Heart left ventricle (tissue), 13 donors: ENCODE measurements at regions not wholly inside any gene's neighbourhood (a gene's known extent, or its start where the extent isn't known, plus 50 kb on each side); places are given as distances from the start of the nearest gene placed in this dataset.

Experiments
- CTCF ChIP-seq, 12 donors: fragments of 200-600 bp; sonication (generic) in 4 of 12; IDR thresholded peaks; one replicate each; pipeline versions ENCODE4 v1.5.0 to v1.8.0; 2018 to 2022; ENCODE audit warnings: antibody characterized with exemption in 12 of 12, mild to moderate bottlenecking in 5 of 12
- POLR2A ChIP-seq, 2 donors: fragments of 450-650 bp; IDR thresholded peaks; one replicate each; pipeline ENCODE4 v1.6.1; 2017; ENCODE audit warnings: antibody characterized with exemption in 2 of 2, mild to moderate bottlenecking in 2 of 2, moderate library complexity in 2 of 2
- donor health status: ischemic (EF 13 %, LVEDD 7.1; RV severe dilation, severe dysfunction).
- donor health status: DM: no; HTN: yes; CAD: no.
- donor health status: DM: no; HTN: no; CAD: no.
- donor health status: ischemic (EF 25% LVEDD 6.9; RV normal size, moderate dysfunction).
- donor health status: ischemic (EF 25% LVEDD 5.7; RV mildly dilated, moderate dysfunction).
- donor health status: ischemic (EF 35%, LVEDD 5.7; RV mildly dilated, moderate dysfunction).
- donor health status: nonischemic (EF 11% LVEDD 7.7; RV severe dilation, severe dysfunction).
- donor health status: DM: yes; HTN: yes; CAD: no.
- donor health status: PGD.
- donor health status: ischemic (EF 29% LVEDD 5.4; RV normal size, mild dysfunction).
- donor health status: nonischemic (EF 23%, LVEDD 6.1; RV moderate dilation, normal function).

- TF ChIP-seq CTCF (IDR thresholded peaks at IDR 0.05): no peak
- no peak for TF ChIP-seq POLR2A (IDR thresholded peaks at IDR 0.05)
Observed at GRCh38 chr4:42345962-42346544, 51.2 kb upstream of the SHISA3 start.
